ENCODE measurements at regions not wholly inside any gene's neighbourhood (a gene's known extent, or its start where the extent isn't known, plus 50 kb on each side); places are given as distances from the start of the nearest gene placed in this dataset.

DNA sequence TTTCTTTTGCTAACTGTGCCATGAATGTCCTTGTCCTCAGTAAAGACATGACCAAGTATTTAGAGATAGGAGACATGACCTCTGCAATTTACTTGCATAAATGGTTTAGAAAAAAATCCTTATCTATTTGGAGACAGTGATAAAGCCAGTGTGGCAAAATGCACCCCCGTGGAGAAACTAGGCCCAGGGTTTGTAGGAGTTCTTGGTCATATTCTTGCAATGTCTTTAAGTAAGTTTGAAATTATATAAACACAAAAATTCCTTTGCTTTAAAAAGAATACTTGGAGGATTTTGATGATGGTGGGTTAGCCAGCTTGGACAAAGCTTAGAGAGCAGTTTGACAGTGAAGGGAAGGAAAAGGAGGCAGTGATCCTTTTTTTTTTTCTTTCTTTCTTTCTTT lies 101.9 kb upstream of the SLC45A1 start:
- no peaks in the 10 kb centered on the region for H3K9me3 ChIP-seq (ENCODE audit: low read length)
- intact Hi-C loops (cut with micrococcal nuclease; ENCODE audit: unreplicated experiment), result no loop called here
- no peak overlapping the region for H2AFZ ChIP-seq (ENCODE audit: low read length)
- H3K4me1 ChIP-seq (ENCODE audit: insufficient read depth, low read length), result peaks cover 61% of the 10 kb centered on the region
- in situ Hi-C loops (cut with HindIII; ENCODE audit: extremely low pct_ligation_motif_present, low pct_unique_long_range_greater_than_20kb), result no loop called here
- H3K4me3 ChIP-seq (replicated peaks in 1 of 3; ENCODE audit: insufficient read depth in 1 of 3, low read depth in 2 of 3, low read length in 3 of 3), result no peak overlapping the region
- no peak overlapping the region for H3K9ac ChIP-seq (ENCODE audit: insufficient read depth, low read depth, low read length)
- H3K79me2 ChIP-seq (ENCODE audit: insufficient read depth, low read length), result peaks cover 1% of the 10 kb centered on the region
- H4K20me1 ChIP-seq (ENCODE audit: insufficient read depth, low read length), result no peaks in the 10 kb centered on the region
- ATAC-seq, result no peak
- POLR2A ChIA-PET, result no interaction called here
- no TSS peak for BruUV-seq (replicated peaks)
- DNase-seq (ENCODE audit: low spot score), result no peak
- no peak for FAIRE-seq
- no peaks in the 10 kb centered on the region for H3K27me3 ChIP-seq (ENCODE audit: control insufficient read depth in 1 of 2, insufficient read depth in 2 of 2, low read length in 2 of 2)
- no peaks in the 10 kb centered on the region; a peak in 1 of 5 replicates for H3K36me3 ChIP-seq (replicated peaks in 1 of 2; ENCODE audit: control insufficient read depth in 1 of 2, insufficient read depth in 2 of 2, low read length in 2 of 2)
- H3K4me2 ChIP-seq (ENCODE audit: low read depth, low read length), result no peak overlapping the region
- CTCF ChIA-PET (ENCODE audit: low intra/inter-chr PET ratio, low total read pairs), result no interaction called here
- no peak overlapping the region for H3K27ac ChIP-seq (ENCODE audit: extremely low read length, insufficient read depth, low read length)
- WGBS (ENCODE audit: low lambda C conversion rate), result 70% methylated on average over 1 of the region's 1 CpG
- TF ChIP-seq XRCC5 (optimal IDR thresholded peaks at IDR 0.05; ENCODE audit: low read length) (no peak), HNRNPK (IDR thresholded peaks at IDR 0.05; ENCODE audit: low read depth, low read length, poor library complexity, severe bottlenecking) (no peak), HNF4A (CRISPR knock-in tag; IDR thresholded peaks at IDR 0.05) (no peak), NCOA1 (CRISPR knock-in tag; IDR thresholded peaks at IDR 0.05) (no peak), ZSCAN20 (CRISPR knock-in tag; IDR thresholded peaks at IDR 0.05; ENCODE audit: borderline replicate concordance) (no peak), CHD2 (IDR thresholded peaks at IDR 0.05; ENCODE audit: low read depth, low read length) (no peak), GMEB2 (CRISPR knock-in tag; IDR thresholded peaks at IDR 0.05; ENCODE audit: low read depth) (no peak), ZNF879 (CRISPR knock-in tag; IDR thresholded peaks at IDR 0.05) (no peak), ZBTB8A (CRISPR knock-in tag; IDR thresholded peaks at IDR 0.05; ENCODE audit: borderline replicate concordance, low read depth) (no peak), ZNF230 (CRISPR knock-in tag; IDR thresholded peaks at IDR 0.05) (no peak), SMAD3 (CRISPR knock-in tag; IDR thresholded peaks at IDR 0.05) (no peak)
- TF ChIP-seq, protein P1, sequence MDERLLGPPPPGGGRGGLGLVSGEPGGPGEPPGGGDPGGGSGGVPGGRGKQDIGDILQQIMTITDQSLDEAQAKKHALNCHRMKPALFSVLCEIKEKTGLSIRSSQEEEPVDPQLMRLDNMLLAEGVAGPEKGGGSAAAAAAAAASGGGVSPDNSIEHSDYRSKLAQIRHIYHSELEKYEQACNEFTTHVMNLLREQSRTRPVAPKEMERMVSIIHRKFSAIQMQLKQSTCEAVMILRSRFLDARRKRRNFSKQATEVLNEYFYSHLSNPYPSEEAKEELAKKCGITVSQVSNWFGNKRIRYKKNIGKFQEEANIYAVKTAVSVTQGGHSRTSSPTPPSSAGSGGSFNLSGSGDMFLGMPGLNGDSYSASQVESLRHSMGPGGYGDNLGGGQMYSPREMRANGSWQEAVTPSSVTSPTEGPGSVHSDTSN (CRISPR knock-in tag; IDR thresholded peaks at IDR 0.05), result no peak
- TF ChIP-seq, protein P2, sequence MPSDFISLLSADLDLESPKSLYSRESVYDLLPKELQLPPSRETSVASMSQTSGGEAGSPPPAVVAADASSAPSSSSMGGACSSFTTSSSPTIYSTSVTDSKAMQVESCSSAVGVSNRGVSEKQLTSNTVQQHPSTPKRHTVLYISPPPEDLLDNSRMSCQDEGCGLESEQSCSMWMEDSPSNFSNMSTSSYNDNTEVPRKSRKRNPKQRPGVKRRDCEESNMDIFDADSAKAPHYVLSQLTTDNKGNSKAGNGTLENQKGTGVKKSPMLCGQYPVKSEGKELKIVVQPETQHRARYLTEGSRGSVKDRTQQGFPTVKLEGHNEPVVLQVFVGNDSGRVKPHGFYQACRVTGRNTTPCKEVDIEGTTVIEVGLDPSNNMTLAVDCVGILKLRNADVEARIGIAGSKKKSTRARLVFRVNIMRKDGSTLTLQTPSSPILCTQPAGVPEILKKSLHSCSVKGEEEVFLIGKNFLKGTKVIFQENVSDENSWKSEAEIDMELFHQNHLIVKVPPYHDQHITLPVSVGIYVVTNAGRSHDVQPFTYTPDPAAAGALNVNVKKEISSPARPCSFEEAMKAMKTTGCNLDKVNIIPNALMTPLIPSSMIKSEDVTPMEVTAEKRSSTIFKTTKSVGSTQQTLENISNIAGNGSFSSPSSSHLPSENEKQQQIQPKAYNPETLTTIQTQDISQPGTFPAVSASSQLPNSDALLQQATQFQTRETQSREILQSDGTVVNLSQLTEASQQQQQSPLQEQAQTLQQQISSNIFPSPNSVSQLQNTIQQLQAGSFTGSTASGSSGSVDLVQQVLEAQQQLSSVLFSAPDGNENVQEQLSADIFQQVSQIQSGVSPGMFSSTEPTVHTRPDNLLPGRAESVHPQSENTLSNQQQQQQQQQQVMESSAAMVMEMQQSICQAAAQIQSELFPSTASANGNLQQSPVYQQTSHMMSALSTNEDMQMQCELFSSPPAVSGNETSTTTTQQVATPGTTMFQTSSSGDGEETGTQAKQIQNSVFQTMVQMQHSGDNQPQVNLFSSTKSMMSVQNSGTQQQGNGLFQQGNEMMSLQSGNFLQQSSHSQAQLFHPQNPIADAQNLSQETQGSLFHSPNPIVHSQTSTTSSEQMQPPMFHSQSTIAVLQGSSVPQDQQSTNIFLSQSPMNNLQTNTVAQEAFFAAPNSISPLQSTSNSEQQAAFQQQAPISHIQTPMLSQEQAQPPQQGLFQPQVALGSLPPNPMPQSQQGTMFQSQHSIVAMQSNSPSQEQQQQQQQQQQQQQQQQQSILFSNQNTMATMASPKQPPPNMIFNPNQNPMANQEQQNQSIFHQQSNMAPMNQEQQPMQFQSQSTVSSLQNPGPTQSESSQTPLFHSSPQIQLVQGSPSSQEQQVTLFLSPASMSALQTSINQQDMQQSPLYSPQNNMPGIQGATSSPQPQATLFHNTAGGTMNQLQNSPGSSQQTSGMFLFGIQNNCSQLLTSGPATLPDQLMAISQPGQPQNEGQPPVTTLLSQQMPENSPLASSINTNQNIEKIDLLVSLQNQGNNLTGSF (CRISPR knock-in tag; IDR thresholded peaks at IDR 0.05), result no peak
- TF ChIP-seq, protein P3, sequence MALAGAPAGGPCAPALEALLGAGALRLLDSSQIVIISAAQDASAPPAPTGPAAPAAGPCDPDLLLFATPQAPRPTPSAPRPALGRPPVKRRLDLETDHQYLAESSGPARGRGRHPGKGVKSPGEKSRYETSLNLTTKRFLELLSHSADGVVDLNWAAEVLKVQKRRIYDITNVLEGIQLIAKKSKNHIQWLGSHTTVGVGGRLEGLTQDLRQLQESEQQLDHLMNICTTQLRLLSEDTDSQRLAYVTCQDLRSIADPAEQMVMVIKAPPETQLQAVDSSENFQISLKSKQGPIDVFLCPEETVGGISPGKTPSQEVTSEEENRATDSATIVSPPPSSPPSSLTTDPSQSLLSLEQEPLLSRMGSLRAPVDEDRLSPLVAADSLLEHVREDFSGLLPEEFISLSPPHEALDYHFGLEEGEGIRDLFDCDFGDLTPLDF (CRISPR knock-in tag; IDR thresholded peaks at IDR 0.05), result no peak
- TF ChIP-seq, protein P4, sequence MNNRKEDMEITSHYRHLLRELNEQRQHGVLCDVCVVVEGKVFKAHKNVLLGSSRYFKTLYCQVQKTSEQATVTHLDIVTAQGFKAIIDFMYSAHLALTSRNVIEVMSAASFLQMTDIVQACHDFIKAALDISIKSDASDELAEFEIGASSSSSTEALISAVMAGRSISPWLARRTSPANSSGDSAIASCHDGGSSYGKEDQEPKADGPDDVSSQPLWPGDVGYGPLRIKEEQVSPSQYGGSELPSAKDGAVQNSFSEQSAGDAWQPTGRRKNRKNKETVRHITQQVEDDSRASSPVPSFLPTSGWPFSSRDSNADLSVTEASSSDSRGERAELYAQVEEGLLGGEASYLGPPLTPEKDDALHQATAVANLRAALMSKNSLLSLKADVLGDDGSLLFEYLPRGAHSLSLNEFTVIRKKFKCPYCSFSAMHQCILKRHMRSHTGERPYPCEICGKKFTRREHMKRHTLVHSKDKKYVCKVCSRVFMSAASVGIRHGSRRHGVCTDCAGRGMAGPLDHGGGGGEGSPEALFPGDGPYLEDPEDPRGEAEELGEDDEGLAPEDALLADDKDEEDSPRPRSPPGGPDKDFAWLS (CRISPR knock-in tag; IDR thresholded peaks at IDR 0.05; ENCODE audit: borderline replicate concordance), result no peak
